H1 (cell line): ENCODE measurements at regions not wholly inside any gene's neighbourhood (a gene's known extent, or its start where the extent isn't known, plus 50 kb on each side); places are given as distances from the start of the nearest gene placed in this dataset.

Source experiments
- CTCF ChIA-PET: fragments of 300-600 bp; sonication (Branson Sonifier 250); formaldehyde crosslinking; loops from one replicate; lab custom pipeline; 2021; ENCODE audit not compliant: partially characterized antibody; lab: Charles Lee
- POLR2A ChIA-PET: fragments of 300-600 bp; sonication (Branson Sonifier 250); formaldehyde crosslinking; loops from one replicate; lab custom pipeline; 2021; ENCODE audit warnings: inconsistent platforms; ENCODE audit not compliant: partially characterized antibody; lab: Charles Lee
- DNase-seq, 2 experiments: peaks; one replicate each; pipeline versions ENCODE4 v3.0.0 to v3.0.0-alpha.2; 2010 to 2022; ENCODE audit warnings: low spot score in 2 of 2, low read depth in 1 of 2, mixed read lengths in 1 of 2
- FAIRE-seq: peaks from 2 replicates; lab custom pipeline; 2011; peaks lifted over from hg19 to GRCh38; lab: Jason Lieb, UNC
- H2AFZ ChIP-seq: 2 replicates; pipeline ENCODE4 v1.8.1; 2012; ENCODE audit warnings: low read length, inconsistent platforms
- H2AK5ac ChIP-seq: 2 replicates; pipeline ENCODE4 v1.6.1; 2013; ENCODE audit warnings: low read depth, low read length
- H2BK120ac ChIP-seq: replicated peaks from 2 replicates; pipeline ENCODE3; 2013; ENCODE audit warnings: low read depth, low read length, inconsistent platforms
- H2BK12ac ChIP-seq: 2 replicates; pipeline ENCODE4 v1.6.1; 2013; ENCODE audit warnings: low read depth, low read length
- H2BK15ac ChIP-seq: 2 replicates; pipeline ENCODE4 v1.6.1; 2013; ENCODE audit warnings: low read length
- H2BK20ac ChIP-seq: 2 replicates; pipeline ENCODE4 v1.6.1; 2013; ENCODE audit warnings: low read length
- H2BK5ac ChIP-seq: 2 replicates; pipeline ENCODE4 v1.6.1; 2013; ENCODE audit warnings: low read depth, low read length
- H3K14ac ChIP-seq: 2 replicates; pipeline ENCODE4 v1.6.1; 2013; ENCODE audit warnings: inconsistent platforms; ENCODE audit not compliant: insufficient read length
- H3K18ac ChIP-seq: 2 replicates; pipeline ENCODE4 v1.6.1; 2013; ENCODE audit warnings: low read length; ENCODE audit errors: extremely low read depth
- H3K23ac ChIP-seq: 2 replicates; pipeline ENCODE4 v1.6.1; 2013; ENCODE audit warnings: inconsistent platforms; ENCODE audit not compliant: insufficient read length
- H3K23me2 ChIP-seq: 2 replicates; pipeline ENCODE4 v1.6.1; 2013; ENCODE audit warnings: low read depth, low read length
- H3K27ac ChIP-seq: 2 replicates; pipeline ENCODE4 v1.6.1; 2011; ENCODE audit warnings: low read depth, low read length, inconsistent platforms
- H3K27me3 ChIP-seq, 4 experiments: replicated peaks in 1 of 4; 1 replicate in 1 of 4; 2 replicates in 3 of 4; pipeline versions ENCODE4 v1.6.1 to v1.8.1; 2011 to 2013; ENCODE audit warnings: low read length in 3 of 4, mild to moderate bottlenecking in 3 of 4, inconsistent platforms in 2 of 4, mixed read lengths in 2 of 4, moderate library complexity in 1 of 4; ENCODE audit not compliant: control insufficient read depth in 3 of 4, insufficient read depth in 3 of 4; ENCODE audit errors: extremely low read depth in 1 of 4
- H3K36me3 ChIP-seq, 4 experiments: 2 replicates each; pipeline versions ENCODE4 v1.6.1 to v1.8.1; 2011 to 2013; ENCODE audit warnings: mild to moderate bottlenecking in 4 of 4, low read length in 3 of 4, moderate library complexity in 2 of 4, control low read depth in 1 of 4, inconsistent platforms in 1 of 4; ENCODE audit not compliant: insufficient read depth in 4 of 4, control insufficient read depth in 2 of 4
- H3K4ac ChIP-seq: replicated peaks from 2 replicates; pipeline ENCODE3; 2013; ENCODE audit warnings: low read length, low read depth, mixed read lengths, inconsistent platforms; ENCODE audit not compliant: insufficient read length
- H3K4me1 ChIP-seq, 4 experiments: replicated peaks in 1 of 4; 1 replicate in 1 of 4; 2 replicates in 3 of 4; pipeline versions ENCODE4 v1.6.1 to v1.8.1; 2011 to 2013; ENCODE audit warnings: low read length in 3 of 4, inconsistent platforms in 2 of 4, mixed read lengths in 1 of 4; ENCODE audit not compliant: insufficient read depth in 4 of 4, control insufficient read depth in 3 of 4
- H3K4me2 ChIP-seq, 2 experiments: 2 replicates each; pipeline versions ENCODE4 v1.6.1 to v1.8.1; 2011 to 2013; ENCODE audit warnings: low read depth in 2 of 2, low read length in 2 of 2, control low read depth in 1 of 2, inconsistent platforms in 1 of 2, mild to moderate bottlenecking in 1 of 2; ENCODE audit not compliant: insufficient read depth in 1 of 2
- H3K4me3 ChIP-seq, 4 experiments: fragments of 200-600, 300-600 bp in 1 of 4; sonication (generic), shearing (Covaris generic), sonication (Bioruptor Twin) in 1 of 4; 2 replicates each; pipeline versions ENCODE4 v1.5.1 to v1.8.1; 2011 to 2016; ENCODE audit warnings: low read length in 4 of 4, low read depth in 3 of 4, control low read depth in 2 of 4, inconsistent platforms in 2 of 4, mild to moderate bottlenecking in 2 of 4, mixed read lengths in 1 of 4, moderate library complexity in 1 of 4; ENCODE audit not compliant: insufficient read depth in 2 of 4; ENCODE audit errors: extremely low read depth in 1 of 4
- H3K56ac ChIP-seq: replicated peaks from 2 replicates; pipeline ENCODE3; 2013; ENCODE audit warnings: low read depth, mild to moderate bottlenecking, mixed read lengths, low read length, inconsistent platforms; ENCODE audit not compliant: insufficient read length
- H3K79me1 ChIP-seq: 2 replicates; pipeline ENCODE4 v1.6.1; 2013; ENCODE audit warnings: low read depth, low read length, control low read depth
- H3K79me2 ChIP-seq, 2 experiments: 2 replicates each; pipeline versions ENCODE4 v1.6.1 to v1.8.1; 2012 to 2013; ENCODE audit warnings: low read length in 2 of 2, mild to moderate bottlenecking in 2 of 2, inconsistent platforms in 1 of 2; ENCODE audit not compliant: insufficient read depth in 2 of 2, control insufficient read depth in 1 of 2
- H3K9ac ChIP-seq, 4 experiments: replicated peaks in 1 of 4; 1 replicate in 1 of 4; 2 replicates in 3 of 4; pipeline versions ENCODE4 v1.6.1 to v1.8.1; 2011 to 2013; ENCODE audit warnings: low read depth in 3 of 4, low read length in 3 of 4, control low read depth in 2 of 4, mild to moderate bottlenecking in 2 of 4, moderate library complexity in 2 of 4, inconsistent platforms in 1 of 4; ENCODE audit errors: extremely low read depth in 1 of 4
- H3K9me3 ChIP-seq, 2 experiments: 2 replicates each; pipeline versions ENCODE4 v1.6.1 to v1.8.1; 2012 to 2013; ENCODE audit warnings: mild to moderate bottlenecking in 2 of 2, moderate library complexity in 2 of 2, control low read depth in 1 of 2, inconsistent platforms in 1 of 2, low read depth in 1 of 2, low read length in 1 of 2, mixed read lengths in 1 of 2; ENCODE audit not compliant: insufficient read depth in 2 of 2
- H4K20me1 ChIP-seq, 2 experiments: replicated peaks in 1 of 2; 2 replicates each; pipeline versions ENCODE3 to v1.8.1; 2011 to 2013; ENCODE audit warnings: inconsistent platforms in 2 of 2, low read length in 2 of 2, mild to moderate bottlenecking in 1 of 2; ENCODE audit not compliant: insufficient read depth in 2 of 2, control insufficient read depth in 1 of 2
- H4K5ac ChIP-seq: 2 replicates; pipeline ENCODE4 v1.6.1; 2013; ENCODE audit warnings: low read length, low read depth, mixed read lengths, inconsistent platforms; ENCODE audit not compliant: insufficient read length
- H4K8ac ChIP-seq: 2 replicates; pipeline ENCODE4 v1.8.0; 2013; ENCODE audit warnings: mild to moderate bottlenecking, moderate library complexity, low read length, inconsistent platforms; ENCODE audit not compliant: insufficient read depth; ENCODE audit errors: extremely low read depth
- H4K91ac ChIP-seq: replicated peaks from 2 replicates; pipeline ENCODE3; 2013; ENCODE audit warnings: low read length, mixed read lengths, inconsistent platforms; ENCODE audit not compliant: insufficient read length
- RFX5 ChIP-seq: IDR thresholded peaks from 2 replicates; pipeline ENCODE4 v1.6.1; 2011; ENCODE audit warnings: low read depth, low read length, improper control_type of control experiment, borderline replicate concordance
- TCF12 ChIP-seq: IDR thresholded peaks from 2 replicates; pipeline ENCODE4 v1.6.1; 2011; ENCODE audit warnings: low read depth, mild to moderate bottlenecking, low read length
- WGBS, 2 experiments: shearing (Covaris generic) in 1 of 2; methylation state at CpG; one replicate each; pipeline versions ENCODE4 v1.1.6 to v1.1.7; 2013 to 2015; ENCODE audit warnings: low lambda C conversion rate in 2 of 2, mixed read lengths in 2 of 2, inconsistent platforms in 1 of 2, low coverage in 1 of 2, missing lambda C conversion rate in 1 of 2; ENCODE audit not compliant: insufficient replicate concordance in 2 of 2, insufficient coverage in 1 of 2, insufficient read length in 1 of 2; ENCODE audit errors: extremely low coverage in 1 of 2, missing lambda C conversion rate in 1 of 2; 5-methylcytosine and 5-hydroxymethylcytosine counted together

- H3K23ac ChIP-seq: no peak overlapping the region
- H3K4me1 ChIP-seq: no peaks in the 10 kb centered on the region
- no peak overlapping the region for H4K5ac ChIP-seq
- no peak overlapping the region for H3K4ac ChIP-seq
- H3K23me2 ChIP-seq: no peaks in the 10 kb centered on the region
- H4K91ac ChIP-seq: no peak overlapping the region
- CTCF ChIA-PET: no interaction called here
- POLR2A ChIA-PET: no interaction called here
- H3K14ac ChIP-seq: no peak overlapping the region
- H3K27ac ChIP-seq: no peak overlapping the region
- H2AK5ac ChIP-seq: no peak overlapping the region
- H3K79me1 ChIP-seq: no peaks in the 10 kb centered on the region
- H2BK120ac ChIP-seq: no peak overlapping the region
- FAIRE-seq (peak; percentile 28), DNase-seq (no peak)
- H3K79me2 ChIP-seq: no peaks in the 10 kb centered on the region
- H4K8ac ChIP-seq: no peak overlapping the region
- H3K9me3 ChIP-seq: no peaks in the 10 kb centered on the region
- no peak overlapping the region for H3K4me3 ChIP-seq
- no peak overlapping the region for H2BK5ac ChIP-seq
- no peak overlapping the region for H2BK15ac ChIP-seq
- no peak overlapping the region for H2BK12ac ChIP-seq
- no peak overlapping the region for H2AFZ ChIP-seq
- no peaks in the 10 kb centered on the region for H3K27me3 ChIP-seq
- WGBS, 2 experiments: 67% methylated on average over 1 of the region's 1 CpG; no CpG with 5 or more reads in 1 of the 2 experiments
- peak; percentile 53; the same call in 1 of the 2 replicates for TF ChIP-seq TCF12
- no peak for TF ChIP-seq RFX5
- no peak overlapping the region for H3K4me2 ChIP-seq
- no peak overlapping the region for H2BK20ac ChIP-seq
- no peak overlapping the region for H3K9ac ChIP-seq
- H3K36me3 ChIP-seq: no peaks in the 10 kb centered on the region
- H3K56ac ChIP-seq: no peak overlapping the region
- no peaks in the 10 kb centered on the region for H4K20me1 ChIP-seq
- H3K18ac ChIP-seq: no peak overlapping the region
Observed at GRCh38 chr6:48186746-48187145, 75.7 kb upstream of the PTCHD4 start.
